Rectal smooth muscle tissue (tissue), 1 donor: ENCODE measurements at regions not wholly inside any gene's neighbourhood (a gene's known extent, or its start where the extent isn't known, plus 50 kb on each side); places are given as distances from the start of the nearest gene placed in this dataset.
A peak's percentile ranks its signal among the peaks of the same experiment; 100 is the strongest.
"Not testable (repeated sequence)": the region's sequence is repeated elsewhere in the genome, so short reads cannot be mapped to it uniquely, and the experiment has no call there.

Experiments
- H3K27ac ChIP-seq: one replicate; pipeline ENCODE4 v1.7.0; 2013; ENCODE audit warnings: low read depth, low read length, inconsistent platforms
- H3K27me3 ChIP-seq: one replicate; pipeline ENCODE4 v1.7.0; 2013; ENCODE audit warnings: low read length; ENCODE audit not compliant: control insufficient read depth, insufficient read depth
- H3K36me3 ChIP-seq: one replicate; pipeline ENCODE4 v1.7.0; 2013; ENCODE audit warnings: low read length; ENCODE audit not compliant: control insufficient read depth, insufficient read depth
- H3K4me1 ChIP-seq: one replicate; pipeline ENCODE4 v1.7.0; 2013; ENCODE audit warnings: low read length; ENCODE audit not compliant: control insufficient read depth, insufficient read depth
- H3K4me3 ChIP-seq: one replicate; pipeline ENCODE4 v1.7.0; 2013; ENCODE audit warnings: low read length
- H3K9ac ChIP-seq: one replicate; pipeline ENCODE4 v1.7.0; 2013; ENCODE audit warnings: low read length

DNA sequence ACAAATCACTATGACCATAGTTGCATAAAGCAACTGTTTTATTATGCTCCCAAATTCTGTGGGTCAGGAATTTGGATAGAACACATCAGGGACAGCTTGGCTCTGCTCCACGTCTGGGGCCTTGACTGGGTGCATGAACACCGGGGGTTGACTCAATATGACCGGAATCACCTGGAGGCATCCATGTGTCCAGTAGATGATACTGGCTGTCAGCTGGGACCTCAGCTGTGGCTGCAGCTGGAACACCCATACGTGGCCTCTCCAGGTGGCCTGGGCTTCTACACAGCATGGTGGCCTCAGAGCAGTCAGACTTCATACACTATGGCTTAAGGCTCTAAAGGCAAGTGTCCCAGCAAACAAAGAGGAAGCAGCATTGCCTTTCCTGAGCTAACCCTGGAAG, 113.4 kb downstream of the NRN1 start:
- Histone ChIP-seq H3K27ac (no peak overlapping the region), H3K4me1 (no peaks in the 10 kb centered on the region), H3K36me3 (no peaks in the 10 kb centered on the region), H3K4me3 (no peak overlapping the region), H3K27me3 (no peaks in the 10 kb centered on the region), H3K9ac (no peak overlapping the region)

DNA sequence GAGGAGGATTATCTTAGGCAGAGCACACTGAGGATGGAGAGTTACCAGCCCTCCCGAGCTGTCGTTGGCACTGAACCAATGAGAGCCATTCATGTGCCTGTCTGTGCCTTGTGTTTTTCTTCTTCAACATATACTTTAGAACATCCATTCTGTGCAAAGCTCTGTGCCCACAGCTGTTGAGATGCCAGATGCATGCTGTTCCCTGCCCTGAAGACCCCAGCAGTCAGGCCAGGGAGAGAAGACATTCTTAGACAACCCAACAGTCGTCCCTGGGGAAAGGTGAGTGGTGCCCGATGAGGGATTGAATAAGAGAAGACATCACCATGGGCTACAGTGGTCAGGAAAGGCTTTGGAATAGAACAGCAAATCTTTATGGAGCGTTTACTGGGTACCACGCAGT, 114.1 kb downstream of the NRN1 start:
- Histone ChIP-seq H3K27ac (no peak overlapping the region), H3K4me1 (no peaks in the 10 kb centered on the region), H3K9ac (no peak overlapping the region), H3K27me3 (no peaks in the 10 kb centered on the region), H3K36me3 (no peaks in the 10 kb centered on the region), H3K4me3 (peak overlapping the region; percentile 51)

DNA sequence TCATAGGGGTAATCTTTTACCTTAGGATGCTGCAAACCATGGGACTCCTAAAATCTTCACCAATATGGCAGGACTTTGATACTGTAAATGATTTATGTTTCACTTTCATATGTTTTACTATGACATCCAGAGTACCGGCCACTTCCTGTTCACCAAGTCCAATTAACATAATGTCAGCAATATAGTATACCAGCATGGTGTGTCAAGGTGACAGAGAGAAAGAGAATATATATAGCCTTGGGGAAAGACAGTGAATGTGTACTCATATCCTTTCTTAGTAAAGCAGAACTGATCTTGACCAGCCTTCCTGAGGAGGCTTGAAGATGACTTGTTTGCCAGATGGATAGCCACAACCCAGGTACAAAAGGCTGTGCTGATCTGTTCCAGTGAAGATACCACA, 127.9 kb downstream of the NRN1 start:
- Histone ChIP-seq H3K4me1 (no peaks in the 10 kb centered on the region), H3K27me3 (no peaks in the 10 kb centered on the region), H3K4me3 (no peak overlapping the region), H3K36me3 (no peaks in the 10 kb centered on the region), H3K27ac (no peak overlapping the region), H3K9ac (no peak overlapping the region)

DNA sequence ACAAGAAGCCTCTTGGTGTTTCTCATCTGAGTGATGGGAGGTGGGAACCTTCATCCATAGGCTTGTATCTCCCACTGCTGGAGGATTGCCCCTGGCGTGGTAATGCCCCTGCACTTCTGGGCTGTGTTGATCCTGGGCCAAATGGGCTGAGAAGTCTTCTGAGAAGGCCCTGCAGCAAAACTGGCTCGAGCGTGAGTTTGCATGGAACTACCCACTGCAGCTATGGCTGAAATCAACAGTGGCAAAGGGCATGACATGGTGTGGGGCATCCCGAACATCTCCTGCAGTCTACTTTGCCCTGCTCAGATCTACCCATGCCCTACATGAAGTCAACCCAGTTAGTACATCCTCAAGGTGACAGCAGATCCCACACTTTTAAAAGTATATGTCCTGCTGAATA, 130.6 kb downstream of the NRN1 start:
- Histone ChIP-seq H3K9ac (no peak overlapping the region), H3K27me3 (no peaks in the 10 kb centered on the region), H3K36me3 (no peaks in the 10 kb centered on the region), H3K4me3 (no peak overlapping the region), H3K27ac (no peak overlapping the region), H3K4me1 (no peaks in the 10 kb centered on the region)

DNA sequence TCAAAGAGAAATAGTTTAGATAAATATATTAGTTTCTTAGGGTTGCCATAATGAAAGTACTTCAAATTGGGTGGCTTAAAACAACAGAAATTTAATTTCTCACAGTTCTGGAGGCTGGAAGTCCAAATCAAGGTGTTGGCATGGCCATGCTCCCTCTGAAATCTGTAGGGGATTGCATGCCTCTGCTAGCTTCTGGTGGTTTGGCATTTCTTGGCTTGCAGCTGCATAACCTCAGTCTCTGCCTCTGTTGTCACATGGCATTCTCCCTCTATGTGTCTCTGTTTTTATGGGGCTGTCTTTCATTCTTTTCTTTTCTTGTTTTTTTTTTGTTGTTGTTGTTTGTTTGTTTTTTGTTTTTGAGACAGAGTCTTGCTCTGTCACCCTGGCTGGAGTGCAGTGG, 132.7 kb downstream of the NRN1 start:
- not testable (repeated sequence) for H3K27ac ChIP-seq, H3K36me3 ChIP-seq, H3K9ac ChIP-seq, H3K4me3 ChIP-seq, H3K4me1 ChIP-seq, H3K27me3 ChIP-seq

DNA sequence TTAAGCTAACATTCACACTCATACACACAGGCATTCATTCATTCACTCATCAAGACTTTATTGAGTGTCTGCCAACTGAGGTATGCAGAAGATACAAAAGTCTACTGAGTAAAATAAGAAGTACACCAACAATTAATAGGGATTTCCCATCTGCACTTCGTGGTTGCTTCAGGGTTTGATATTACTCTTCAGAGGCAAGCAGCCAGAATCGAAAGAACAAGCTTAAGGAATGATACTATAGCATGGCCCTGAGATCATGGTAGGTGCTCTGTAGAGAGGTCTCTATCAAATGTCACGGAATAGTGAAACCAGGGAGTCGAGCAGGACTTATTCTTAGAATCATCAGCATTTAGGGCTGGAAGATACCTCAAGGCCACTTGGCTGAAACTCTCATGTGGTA, 135.4 kb downstream of the NRN1 start:
- no peak overlapping the region for H3K27ac ChIP-seq
- H3K9ac ChIP-seq, result no peak overlapping the region
- H3K4me3 ChIP-seq, result no peak overlapping the region
- no peaks in the 10 kb centered on the region for H3K36me3 ChIP-seq
- no peaks in the 10 kb centered on the region for H3K4me1 ChIP-seq
- H3K27me3 ChIP-seq, result no peaks in the 10 kb centered on the region

DNA sequence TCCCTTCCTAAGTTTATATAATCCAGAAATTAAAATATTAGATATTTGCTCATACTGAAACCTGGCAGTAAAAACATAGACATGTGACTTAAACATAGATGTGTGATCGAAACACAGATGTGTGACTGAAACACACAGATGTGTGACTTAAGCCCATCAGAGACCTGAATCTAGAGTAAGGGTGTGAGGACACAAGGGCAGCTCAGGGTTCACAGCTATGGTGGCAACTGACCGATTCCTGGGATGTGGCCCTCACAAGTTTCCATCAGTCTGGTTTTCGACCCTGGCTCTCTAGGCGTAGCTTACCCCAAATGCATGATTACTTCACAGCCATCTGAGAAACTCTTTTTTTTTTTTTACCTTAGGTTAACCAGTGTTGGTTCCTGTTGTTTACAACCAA, 137.0 kb downstream of the NRN1 start:
- Histone ChIP-seq H3K4me1 (no peaks in the 10 kb centered on the region), H3K27ac (no peak overlapping the region), H3K9ac (no peak overlapping the region), H3K36me3 (no peaks in the 10 kb centered on the region), H3K4me3 (no peak overlapping the region), H3K27me3 (no peaks in the 10 kb centered on the region)

DNA sequence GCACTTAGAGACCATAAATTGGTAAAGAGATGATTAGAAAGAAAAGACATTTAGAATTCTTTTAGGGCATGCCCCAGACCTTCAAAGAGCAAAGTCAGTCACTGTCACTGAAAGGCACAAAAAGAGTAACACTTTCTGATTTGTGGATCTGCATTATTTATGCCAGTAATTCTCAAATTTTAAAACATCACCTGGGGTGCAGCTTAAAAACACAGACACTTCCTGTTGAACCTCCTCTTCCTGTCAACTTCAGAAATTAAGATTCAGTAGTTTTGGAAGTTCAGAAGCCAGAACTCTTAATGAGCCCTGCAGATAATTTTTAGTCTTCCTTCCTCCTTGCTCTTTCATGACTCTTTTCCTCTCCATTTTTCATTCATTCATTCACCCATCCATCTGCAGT, 137.5 kb downstream of the NRN1 start:
- Histone ChIP-seq H3K36me3 (no peaks in the 10 kb centered on the region), H3K9ac (no peak overlapping the region), H3K4me3 (no peak overlapping the region), H3K27me3 (no peaks in the 10 kb centered on the region), H3K4me1 (no peaks in the 10 kb centered on the region), H3K27ac (no peak overlapping the region)

DNA sequence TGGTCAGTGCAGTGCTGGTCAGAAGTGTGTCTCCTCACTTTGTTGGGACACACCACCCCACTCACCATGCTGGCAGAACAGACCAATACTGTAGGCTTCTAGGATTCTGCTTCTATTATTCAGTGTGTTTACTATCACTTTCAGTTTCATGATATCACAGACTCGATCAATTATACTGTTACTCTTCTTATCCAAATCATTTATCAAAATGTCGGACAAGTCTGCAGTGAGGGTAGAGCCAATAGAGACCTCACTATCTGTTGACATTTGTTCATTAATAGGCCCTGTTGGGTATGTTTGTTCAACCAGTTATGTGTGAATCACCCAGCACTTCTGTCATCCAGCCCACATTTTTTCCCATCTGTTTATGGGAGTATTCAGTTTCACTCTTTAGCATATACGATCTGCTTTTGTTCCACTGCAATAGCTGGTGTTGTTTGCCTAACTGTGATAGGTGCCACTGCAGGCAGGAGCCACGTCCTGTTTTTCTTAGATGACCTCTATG, 140.1 kb downstream of the NRN1 start:
- Histone ChIP-seq H3K27ac (no peak overlapping the region), H3K4me1 (no peaks in the 10 kb centered on the region), H3K27me3 (no peaks in the 10 kb centered on the region), H3K4me3 (peak overlapping the region; percentile 7), H3K36me3 (no peaks in the 10 kb centered on the region), H3K9ac (no peak overlapping the region)

DNA sequence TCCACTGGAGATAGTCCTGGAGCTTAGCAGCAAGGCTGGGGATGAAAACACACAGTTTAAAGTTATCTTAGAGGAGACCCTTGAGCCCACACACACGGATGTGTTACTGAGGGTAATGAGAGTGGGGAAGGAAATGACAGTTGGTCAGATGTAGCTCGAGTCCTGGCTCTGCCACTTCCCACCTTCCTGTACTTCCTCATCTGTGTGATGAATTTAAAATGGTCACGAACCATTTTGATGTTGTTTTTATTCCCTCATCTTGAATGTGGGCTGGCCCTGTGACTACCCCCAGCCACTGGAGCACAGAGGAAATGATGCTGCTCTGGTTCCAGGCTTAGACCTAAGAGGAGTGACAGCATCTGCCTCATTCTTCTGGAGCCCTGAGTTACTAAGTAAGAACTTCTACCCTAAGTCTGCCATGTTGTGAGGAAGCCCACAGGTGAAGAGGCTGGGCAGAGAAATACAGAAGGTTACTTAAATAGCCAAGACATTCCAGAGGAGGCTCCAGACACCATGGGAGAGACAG, 141.2 kb downstream of the NRN1 start:
- Histone ChIP-seq H3K27me3 (no peaks in the 10 kb centered on the region), H3K4me3 (no peak overlapping the region), H3K27ac (no peak overlapping the region), H3K9ac (no peak overlapping the region), H3K36me3 (no peaks in the 10 kb centered on the region), H3K4me1 (no peaks in the 10 kb centered on the region)

DNA sequence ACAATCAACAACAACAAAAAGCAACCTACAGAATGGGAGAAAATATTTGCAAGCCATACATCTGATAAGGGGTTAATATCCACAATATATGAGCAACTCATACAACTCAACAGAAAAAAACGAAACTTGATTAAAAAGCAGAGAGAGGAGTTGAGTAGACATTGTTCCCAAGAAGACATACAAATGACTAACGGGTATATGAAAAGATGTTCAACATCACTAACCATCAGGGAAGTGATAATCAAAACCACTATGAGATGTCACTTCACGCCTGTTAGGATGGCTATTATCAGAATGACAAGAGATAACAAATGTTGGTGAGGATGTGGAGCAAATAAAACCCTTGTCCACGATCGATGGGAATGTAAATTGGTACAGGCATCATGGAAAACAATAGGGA, 145.9 kb downstream of the NRN1 start:
- Histone ChIP-seq H3K4me3 (no peak overlapping the region), H3K36me3 (no peaks in the 10 kb centered on the region), H3K4me1 (no peaks in the 10 kb centered on the region), H3K27ac (no peak overlapping the region), H3K27me3 (no peaks in the 10 kb centered on the region), H3K9ac (no peak overlapping the region)

DNA sequence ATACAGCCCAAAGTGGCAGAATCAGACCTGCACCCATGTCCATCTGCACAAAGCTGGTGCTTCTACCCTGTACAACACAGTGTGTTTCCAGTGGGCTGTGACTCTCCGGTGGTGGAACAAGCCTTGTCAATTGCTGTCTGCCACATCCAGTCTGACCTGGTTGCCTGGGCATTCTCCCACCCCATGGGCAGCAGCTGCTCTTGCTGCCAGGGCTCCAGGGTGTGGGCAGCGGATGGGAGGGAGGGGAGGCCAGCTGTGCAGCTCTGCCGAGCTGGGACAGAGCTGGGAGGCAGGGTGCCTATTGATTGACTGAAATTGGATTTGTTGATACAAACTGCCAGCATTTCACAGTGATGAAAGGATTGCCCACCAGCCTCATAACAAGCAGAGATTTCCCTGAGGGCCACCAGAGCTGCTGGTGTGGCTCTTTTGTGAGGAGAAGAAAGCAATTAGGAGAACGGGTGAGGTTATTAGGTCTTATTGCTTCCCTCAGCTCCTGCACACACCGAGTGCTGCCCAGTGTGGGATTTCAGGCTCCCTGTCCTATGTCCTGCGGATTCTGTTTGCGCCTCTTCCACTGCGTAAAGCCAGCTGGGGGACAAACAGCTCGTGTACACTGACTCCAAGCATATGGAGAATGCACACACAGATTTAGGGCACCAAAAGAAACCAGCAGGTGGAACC, 150.8 kb downstream of the NRN1 start:
- Histone ChIP-seq H3K27me3 (peaks cover 4% of the 10 kb centered on the region), H3K4me1 (no peaks in the 10 kb centered on the region), H3K4me3 (no peak overlapping the region), H3K27ac (no peak overlapping the region), H3K36me3 (no peaks in the 10 kb centered on the region), H3K9ac (no peak overlapping the region)

DNA sequence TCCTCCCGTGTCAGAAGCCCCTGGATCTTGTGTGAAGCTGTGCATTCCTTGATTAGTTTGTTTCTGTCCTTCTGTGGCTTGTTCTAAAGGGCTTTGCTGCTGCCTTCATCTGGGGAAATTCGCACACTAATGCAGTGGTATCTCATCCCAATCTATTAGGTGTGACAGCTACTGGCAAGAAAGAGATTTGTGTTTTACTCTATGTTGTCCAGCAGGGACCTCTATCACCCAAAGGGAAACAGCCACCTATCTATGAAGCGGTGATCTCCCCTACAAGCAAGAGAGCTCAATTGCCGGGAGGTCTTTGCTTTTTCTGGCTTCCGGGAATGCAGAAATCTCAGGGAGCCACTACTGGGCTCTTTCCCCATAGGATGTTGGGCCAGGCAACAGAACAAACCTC, 151.8 kb downstream of the NRN1 start:
- Histone ChIP-seq H3K4me3 (no peak overlapping the region), H3K36me3 (no peaks in the 10 kb centered on the region), H3K27me3 (peaks cover 9% of the 10 kb centered on the region), H3K9ac (no peak overlapping the region), H3K27ac (no peak overlapping the region), H3K4me1 (no peaks in the 10 kb centered on the region)
